ENCODE measurements at regions not wholly inside any gene's neighbourhood (a gene's known extent, or its start where the extent isn't known, plus 50 kb on each side); places are given as distances from the start of the nearest gene placed in this dataset.

DNA sequence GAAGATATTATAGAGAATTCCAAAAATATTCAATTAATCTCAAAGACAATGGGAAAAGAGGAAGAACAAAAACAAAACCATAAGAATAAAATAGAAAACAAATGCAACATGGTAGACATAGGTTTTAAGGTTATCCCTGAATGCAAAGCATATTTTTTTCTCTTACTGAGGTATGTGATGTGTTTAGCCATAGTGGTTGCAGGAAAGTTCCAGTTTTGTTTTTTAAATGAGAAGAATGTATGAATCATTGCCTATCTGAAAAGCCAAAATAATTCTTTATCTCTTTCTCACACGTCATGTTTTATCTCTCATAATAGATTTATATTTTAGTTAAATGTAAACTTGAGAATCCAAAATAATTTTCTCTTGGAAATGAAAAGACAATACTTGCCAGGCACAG lies 2591.7 kb upstream of the PCDH20 start:
- no peak for DNase-seq

DNA sequence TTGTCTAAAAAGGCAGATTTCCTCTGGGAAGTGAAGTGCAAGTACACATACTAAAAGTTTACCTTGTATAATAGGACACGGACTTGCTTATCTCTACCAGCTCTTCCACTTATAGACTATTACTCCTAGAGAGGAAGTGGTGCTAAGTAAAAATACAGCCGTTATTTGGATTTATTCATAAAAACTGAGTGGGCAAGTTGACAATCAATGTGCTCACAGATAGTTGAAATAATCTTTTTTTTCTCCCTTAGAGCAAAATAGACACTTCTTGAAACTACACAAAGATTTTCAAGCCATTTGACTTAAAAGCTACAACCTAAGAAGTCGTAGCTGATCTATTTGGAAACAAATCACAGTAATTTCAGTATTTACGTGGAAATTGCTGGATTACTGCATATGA lies 2584.7 kb upstream of the PCDH20 start:
- no peak for DNase-seq

DNA sequence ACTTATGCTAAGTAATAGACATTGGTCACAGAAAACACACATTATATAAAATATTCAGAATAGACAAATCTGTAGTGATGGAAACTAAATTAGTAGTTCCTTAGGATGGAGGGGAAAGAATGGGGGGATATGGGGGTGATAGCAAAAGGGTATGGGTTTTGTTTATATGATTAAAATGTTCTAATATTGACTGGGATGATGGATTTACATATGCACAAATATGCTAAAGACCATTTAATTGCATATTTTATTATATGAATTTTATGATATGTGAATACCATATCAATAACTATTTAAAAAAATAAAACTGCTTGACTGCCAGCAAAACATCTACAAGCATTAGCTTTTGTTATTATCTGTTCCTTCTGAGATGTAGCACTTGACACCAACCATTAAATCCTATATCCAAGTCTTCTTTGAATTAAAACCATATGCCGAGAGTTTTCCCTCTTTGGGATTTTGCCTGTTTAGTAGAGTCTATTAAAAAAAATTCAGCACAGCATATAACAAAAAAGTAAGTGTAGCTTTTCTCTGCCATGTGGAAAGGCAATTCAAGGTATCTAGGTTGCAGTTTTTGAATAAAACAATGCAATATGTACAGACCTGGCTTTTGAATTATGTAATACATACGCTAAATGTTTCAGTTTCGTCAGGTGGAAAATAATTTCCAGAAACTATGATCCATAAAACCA lies 2584.1 kb upstream of the PCDH20 start:
- DNase-seq, result no peak

DNA sequence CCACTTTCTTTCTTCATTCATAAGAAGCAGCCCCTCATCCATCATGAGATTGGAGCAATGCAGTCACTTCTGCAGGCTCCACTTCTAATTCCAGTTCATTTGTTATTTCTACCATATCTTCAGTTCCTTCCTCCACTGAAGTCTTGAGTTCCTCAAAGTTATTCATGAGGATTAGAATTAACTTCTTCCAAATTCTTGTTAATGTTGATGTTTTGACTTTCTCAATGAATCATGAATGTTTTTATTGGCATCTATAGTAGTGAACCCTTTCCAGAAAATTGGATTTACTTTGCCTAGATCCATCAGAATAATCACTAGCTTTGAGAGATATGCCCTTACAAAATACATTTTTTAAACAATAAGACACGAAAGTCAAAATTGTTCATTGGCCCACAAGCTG lies 2567.7 kb upstream of the PCDH20 start:
- no peak for DNase-seq

DNA sequence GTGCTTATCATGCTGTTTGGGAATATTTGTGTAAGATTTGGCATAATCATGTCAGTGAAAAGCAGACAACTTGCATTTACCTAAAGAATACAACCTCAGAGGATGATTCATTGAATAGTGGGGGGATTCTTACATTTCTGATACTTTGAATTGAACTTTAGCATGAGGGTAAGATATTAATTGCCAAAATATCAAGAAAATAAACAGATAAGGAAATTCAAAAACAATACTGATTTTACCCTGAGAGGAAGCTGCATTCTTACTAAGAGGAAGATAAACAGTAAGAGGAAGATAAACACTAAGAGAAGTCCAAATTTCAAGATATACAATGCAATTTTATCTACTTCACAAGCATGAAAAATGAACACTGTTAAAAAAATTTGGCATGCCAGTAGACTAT lies 2564.3 kb upstream of the PCDH20 start:
- DNase-seq, result no peak

DNA sequence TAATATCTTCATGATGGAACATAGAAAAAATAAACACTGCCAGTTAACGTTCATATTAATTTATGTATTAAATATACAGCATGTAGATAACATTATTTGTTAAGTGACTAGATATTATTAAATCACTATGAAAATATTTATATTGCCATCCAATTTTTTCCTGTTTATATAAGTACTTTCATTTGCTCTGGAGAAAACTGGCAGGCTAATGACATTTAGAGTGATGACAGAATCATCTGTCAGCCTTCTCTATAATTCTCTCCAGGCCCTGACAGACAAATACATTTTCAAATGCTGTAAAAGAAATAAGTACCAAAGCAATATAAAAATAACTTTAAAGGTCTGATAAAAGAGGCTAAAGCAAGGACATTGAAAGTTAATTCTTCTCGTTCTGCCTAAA lies 2556.7 kb upstream of the PCDH20 start:
- no peak for DNase-seq

DNA sequence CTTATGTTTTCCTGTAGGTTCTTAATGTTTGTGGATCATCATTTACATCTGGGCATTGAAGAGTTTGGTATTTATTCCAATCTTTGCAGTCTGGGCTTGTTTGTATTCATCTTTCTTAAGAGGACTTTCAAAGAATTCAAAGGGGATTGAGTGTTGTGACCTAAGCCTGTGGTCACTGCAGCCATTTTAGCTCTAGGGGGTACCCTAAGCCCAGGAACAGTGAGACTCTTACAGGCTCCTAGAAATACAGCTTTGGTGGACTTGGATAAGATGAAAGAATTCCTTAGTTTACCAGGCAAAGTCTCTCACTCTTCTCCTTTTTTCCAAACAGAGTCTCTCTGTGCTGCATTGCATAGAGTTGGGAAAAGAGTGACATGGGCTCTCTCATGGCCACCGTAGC lies 2539.0 kb upstream of the PCDH20 start:
- no peak for DNase-seq

DNA sequence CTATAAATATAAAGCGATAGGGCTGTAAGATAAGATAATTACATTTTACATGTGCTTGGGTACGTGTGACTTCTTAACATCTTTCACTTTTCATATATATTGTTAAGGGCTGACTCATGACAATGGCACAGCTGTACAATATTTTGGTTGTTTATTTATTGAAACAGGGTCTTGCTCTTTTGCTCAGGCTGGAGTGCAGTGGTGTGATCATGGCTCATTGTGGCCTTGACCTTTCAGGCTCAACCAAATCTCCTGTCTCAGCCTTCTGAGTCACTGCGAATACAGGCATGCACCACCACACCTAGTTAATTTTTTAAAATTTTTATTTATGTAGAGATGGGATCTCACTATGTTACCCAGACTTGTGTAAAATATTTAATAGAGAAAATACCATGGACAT lies 2532.4 kb upstream of the PCDH20 start:
- no peak for DNase-seq

DNA sequence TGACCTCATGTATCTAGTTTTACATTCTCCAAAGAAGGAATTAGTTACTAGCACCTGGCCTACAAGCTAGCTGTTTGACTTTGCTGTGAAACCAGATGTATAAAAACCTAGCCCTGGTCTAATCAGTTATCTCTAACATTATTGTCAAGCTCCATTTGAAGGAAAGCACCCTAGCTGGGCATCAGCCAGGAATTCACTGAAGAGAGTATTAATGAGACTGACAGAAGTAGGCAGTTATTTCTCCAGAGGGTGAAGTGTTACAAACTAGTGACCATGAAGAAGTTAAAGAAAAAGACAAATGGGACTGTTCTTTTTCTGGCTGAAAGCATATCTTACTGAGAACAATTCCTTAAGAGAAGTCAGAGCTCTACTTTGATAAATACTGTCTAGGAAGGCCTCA lies 2529.3 kb upstream of the PCDH20 start:
- no peak for DNase-seq

DNA sequence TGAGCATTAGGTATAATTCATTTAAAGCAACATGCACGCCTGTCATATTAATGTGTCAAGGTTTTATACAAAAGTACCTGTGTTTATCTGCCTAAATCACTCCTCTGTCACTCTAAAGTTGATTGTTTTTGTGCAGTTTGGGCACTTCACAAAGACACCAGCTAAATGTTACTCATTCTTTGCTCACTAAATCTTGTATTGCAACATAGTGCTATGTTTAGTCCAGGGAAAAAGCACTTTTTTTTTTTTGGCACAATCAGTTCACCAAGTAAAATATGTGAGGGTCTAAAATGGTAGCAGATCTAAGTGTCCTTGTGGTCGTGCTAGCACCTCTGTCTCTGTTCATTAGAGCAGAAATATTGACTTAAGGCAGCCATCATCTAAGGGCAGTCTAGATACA lies 2526.7 kb upstream of the PCDH20 start:
- DNase-seq, result no peak

DNA sequence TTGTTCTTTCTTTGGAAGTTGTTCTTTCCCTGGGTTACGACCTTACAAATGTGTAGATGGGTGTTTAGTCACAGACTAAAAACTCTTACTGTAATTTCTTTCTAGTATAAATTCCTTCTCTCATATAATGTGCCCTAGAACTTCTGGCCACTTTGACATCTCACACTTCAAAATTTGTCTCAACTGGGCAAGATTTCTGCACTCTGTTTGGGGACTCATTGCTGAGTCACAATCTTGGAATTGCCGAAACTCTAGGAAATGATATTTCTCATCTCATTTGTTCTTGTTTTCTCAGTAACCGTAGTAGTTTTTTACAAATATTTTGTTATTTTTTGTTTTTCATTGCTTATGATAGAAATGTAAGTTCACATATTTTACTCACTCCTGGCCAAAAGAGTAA lies 2523.2 kb upstream of the PCDH20 start:
- no peak for DNase-seq

DNA sequence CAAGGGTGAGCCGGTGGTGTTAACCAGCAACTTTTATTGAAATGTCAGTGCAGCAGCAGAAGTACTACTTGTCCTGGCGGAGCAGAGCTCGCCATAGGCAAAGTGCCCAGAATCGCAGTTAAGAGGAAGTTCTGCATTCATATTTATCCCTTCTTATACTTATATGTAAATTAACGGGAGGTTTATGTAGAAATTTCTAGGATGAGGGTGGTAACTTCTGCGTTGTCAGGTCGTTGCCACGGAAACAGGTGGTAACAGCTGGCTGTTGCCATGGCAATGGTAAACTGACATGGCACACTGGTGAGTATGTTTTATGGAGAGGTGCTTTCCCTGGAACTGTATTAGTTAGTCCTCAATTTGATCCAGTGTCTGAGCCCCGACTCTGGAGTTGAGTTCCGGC lies 2494.9 kb upstream of the PCDH20 start:
- DNase-seq, result no peak

DNA sequence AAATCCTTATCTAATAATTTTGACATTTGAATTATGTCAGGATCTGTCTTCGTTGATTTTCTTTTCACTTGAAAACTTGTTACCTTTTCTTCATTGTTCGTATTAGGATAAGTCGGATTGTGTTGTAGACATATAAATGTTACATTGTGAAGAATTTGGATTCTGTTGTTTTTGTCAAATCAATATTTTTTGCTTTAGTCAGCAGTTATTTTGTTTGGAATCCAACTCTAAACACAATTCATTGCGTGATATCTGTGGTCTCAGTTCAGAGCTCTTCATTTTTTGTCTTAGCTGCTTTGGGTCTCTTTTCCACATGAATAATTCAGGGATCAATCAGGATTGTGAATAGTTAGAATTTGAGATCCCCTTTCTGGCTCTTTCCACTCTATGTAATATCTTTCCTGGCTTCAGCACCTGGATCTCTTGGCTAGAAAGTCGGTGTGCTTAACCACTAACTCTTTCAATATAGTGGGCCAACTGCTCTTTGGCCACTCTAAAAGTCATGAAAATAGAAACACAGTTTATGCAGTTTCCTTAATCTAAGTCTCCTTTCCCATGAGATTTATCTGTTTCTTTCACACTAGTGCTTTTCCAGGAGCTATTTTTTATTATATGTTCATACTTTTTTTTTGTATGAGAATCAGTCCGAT lies 2494.2 kb upstream of the PCDH20 start:
- no peak for DNase-seq

DNA sequence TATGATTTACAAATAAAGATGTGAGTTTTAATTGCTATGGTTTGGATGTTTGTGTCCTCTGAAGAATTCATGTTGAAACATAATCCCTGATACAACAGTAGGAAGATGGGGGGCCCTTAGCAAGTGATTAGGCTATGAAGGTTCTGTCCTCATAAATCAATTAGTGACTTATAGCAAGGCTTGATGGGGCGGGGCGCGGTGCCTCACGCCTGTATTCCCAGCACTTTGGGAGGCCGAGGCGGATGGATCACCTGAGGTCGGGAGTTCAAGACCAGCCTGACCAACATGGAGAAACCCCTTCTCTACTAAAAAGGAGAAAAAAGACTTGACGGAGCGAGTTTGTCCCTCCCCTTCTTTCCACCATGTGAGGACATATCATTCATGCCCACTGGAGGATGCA lies 2486.5 kb upstream of the PCDH20 start:
- no peak for DNase-seq

DNA sequence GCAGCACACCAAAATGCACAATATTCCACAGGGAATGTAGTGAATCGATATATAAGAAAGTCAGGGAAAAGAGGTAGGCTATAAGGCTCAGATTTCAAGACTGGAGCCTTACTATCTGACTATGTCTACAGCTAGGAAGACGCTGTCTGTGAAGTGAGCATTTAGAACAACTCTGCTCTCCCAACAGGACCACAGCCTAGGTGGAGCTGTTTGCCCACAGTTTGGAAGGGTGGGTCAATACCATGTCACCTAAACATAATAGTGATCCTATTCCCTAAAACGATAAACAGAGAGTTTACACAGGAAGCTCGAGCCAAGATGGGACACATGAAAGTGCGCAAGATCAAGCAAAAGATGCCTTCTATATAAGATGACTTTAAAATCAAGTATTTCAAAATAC lies 2486.0 kb upstream of the PCDH20 start:
- DNase-seq, result no peak

DNA sequence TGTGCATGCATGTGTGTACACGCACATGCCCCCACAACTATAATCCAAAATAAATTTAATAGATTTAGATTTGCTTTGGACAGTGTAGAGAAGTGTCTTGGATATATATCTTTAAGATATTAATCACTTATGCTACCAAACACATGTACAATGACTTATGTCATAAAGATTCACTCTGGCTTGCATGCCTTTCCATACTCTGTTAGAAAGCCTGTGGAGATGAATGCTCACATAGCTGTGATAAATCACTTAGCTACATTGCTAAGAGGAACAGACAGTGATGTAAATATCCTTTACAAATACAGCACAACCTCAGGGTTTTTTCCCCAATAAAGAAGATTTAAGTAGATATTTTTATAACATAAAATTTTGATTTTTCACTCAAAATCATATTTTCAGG lies 2484.8 kb upstream of the PCDH20 start:
- DNase-seq, result no peak

DNA sequence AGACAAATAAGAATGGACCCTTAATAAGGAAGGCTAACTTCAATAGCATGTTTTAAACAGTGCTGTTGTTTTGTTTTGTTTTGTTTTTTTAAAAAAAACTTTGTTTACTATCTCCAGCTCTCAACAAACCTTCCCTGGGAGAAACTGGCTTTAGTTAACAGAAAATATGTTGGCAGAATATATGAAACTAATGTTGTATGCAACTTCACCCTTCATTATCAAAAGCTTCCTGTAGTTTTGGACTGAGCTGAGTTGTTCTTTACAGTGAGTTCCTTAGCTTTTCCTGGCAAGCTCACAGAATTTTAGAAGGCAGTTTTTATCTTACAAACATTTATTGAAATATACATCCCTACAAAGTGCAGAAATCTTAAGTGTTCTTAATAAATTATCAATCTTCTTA lies 2480.7 kb upstream of the PCDH20 start:
- DNase-seq, result no peak

DNA sequence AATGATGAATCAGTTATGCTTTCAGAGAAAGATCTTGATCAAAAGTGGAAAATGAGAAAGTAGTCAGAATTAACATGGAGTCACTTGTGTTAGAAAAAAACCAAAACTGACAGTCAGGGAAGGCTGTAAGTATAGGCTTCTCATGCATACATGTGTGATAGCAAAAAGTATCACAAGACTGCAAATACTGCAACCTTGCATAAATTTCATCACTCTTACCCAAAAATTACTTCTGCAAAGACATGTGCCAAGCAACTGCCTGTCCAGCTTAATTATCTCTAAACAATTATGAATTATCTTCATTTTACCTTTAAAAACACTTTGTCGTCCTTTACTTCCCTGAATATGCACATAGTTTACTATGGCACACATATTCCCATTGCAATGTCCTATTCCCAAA lies 2466.4 kb upstream of the PCDH20 start:
- no peak for DNase-seq

DNA sequence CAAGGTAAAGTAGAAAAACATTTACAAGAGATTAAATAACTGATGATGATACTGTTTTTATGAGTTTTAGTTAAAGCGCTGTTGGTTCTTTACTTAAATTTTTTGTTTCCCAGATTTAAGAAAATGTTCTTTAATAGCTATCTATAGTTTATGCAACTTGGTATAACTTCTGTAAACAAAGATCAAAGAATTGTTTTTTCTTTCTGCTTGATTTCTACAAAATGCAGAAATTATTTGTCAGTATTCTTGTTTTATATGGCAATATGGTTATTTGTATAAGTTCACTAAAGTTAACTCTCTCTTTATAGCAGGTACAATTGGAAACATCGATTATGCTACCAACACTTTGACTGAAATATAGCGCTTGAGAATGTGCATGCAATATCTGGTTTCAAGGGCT lies 2465.1 kb upstream of the PCDH20 start:
- no peak for DNase-seq

DNA sequence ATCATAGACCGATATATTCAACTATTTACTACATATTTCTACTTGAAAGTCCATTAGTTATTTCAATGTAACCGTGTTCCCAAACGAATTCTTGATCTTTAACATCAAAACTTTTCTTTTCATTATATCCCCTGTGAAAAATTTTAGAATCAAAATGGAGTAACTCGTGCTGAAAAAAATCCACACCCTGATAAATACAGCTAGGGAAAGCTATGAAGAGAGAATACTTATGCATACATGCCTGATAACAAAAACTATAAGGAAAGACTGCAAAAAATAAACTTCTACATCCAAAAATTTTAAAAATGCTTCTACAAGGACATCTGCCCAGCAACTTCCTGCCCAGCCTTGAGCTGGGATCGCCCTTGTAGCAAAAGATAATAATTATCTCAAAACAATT lies 2458.3 kb upstream of the PCDH20 start:
- DNase-seq, result no peak

DNA sequence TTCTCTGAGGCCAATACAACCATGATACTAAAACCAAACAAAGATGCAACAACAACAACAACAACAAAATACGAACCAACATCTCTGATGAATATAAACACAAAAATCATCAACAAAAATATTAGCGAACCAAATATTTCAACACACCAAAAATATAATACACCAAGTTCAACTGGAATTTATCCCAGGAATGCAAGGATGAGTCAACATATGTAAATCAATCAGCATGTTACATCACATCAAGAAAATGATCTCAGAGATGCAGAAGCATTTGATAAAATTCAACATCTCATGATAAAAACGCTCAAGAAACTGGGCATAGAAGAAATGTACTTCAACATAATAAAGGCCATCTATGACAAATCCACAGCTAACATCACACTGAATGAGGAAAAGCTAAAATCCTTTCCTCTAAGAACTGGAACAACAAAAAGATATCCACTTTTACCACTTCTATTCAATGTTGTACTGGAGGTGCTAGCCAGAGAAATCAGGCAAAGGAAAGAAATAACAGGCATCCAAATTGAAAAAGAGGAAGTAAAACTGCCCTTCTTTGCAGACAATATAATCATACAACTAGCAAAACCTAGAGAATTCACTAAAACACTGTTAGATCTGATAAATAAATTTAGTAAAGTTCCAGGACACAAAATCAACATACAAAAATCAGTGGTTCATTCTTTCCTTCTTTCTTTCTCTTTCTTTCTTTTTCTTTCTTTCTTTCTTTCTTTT lies 2448.7 kb upstream of the PCDH20 start:
- no peak for DNase-seq

DNA sequence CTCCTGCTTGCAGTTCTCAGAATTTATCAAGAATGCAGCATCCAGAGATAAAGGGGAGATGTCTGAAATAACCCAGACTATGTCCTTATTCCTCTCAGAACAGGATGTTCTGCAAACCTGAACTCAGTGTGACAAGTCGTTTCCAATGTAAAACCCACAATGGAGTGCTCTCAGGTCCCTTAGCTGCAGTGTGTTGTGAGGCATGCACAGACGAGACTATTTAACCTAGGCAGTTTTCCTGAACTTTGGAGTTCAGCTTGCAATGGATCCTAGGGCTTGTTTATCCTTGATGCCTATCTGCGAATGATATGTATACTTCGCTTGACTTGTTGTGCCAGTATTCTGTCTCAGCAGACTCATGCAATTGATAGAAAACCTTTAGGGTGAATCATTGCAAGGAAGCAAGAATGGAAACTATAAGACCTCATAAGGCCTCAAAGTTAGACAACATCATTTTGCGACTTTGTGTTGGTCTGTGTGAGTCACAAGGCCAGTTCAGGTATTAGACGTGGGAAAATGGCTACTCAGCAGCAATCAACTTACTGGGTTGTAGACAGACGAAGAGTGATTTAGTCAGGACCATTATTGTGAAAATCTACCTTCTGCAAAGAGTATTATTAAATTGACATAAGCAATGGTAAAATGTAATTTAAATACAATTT lies 2439.9 kb upstream of the PCDH20 start:
- no peak for DNase-seq

DNA sequence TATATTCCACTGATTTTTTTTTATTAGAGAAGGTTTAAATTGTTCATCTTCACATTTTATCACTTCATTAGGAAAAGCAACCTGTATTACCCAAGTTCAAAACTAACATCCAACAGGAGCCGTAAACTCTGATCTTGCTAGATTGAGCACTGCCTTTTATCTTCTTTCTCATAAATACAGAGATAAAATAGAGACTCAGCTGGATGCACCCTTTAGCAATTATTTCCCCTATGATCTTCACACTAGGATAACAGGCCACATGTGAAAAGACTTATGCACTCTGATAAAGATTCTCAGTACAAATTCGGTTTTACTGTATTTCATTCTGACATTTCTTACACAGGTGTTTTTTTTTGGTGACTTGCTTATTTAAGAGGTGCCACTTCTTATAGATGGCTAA lies 2438.2 kb upstream of the PCDH20 start:
- DNase-seq, result no peak

DNA sequence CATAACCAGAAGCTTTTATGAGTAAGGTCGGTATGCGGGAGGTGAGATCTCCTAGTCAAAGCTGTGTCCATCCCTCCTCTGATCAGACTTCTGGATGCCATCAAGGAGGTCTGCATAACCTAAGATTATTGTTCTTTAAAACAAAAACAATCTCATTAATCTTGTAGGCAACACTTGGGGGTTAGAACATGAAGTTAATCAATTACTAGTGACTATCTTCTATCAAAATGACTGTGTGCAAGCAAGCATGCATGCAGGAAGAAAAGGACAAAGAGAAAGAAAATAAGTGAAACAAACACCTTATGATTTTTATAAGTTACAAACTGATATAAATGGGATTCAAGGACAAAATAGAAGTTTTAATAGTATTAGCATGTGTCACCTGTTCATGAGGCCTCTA lies 2435.9 kb upstream of the PCDH20 start:
- DNase-seq, result no peak

All from hippocampal formation (tissue), 2 donors.